ENCODE measurements at regions not wholly inside any gene's neighbourhood (a gene's known extent, or its start where the extent isn't known, plus 50 kb on each side); places are given as distances from the start of the nearest gene placed in this dataset.

- DNase-seq (ENCODE audit: extremely low spot score), result no peak
- ChIA-PET POLR2A (no interaction called here), CTCF (no interaction called here)
- no peak for TF ChIP-seq CTCF (IDR thresholded peaks at IDR 0.05; ENCODE audit: control extremely low read depth, extremely low read depth, low read depth, missing control alignments)
Observed at GRCh38 chr3:30502051-30502741, 104.2 kb upstream of the TGFBR2 start.

- TF ChIP-seq CTCF (IDR thresholded peaks at IDR 0.05; ENCODE audit: control extremely low read depth, extremely low read depth, low read depth, missing control alignments), result no peak
- CTCF ChIA-PET, result no interaction called here
- DNase-seq (ENCODE audit: extremely low spot score), result no peak
- POLR2A ChIA-PET, result no interaction called here
Observed at GRCh38 chr3:30502742-30503073, 103.7 kb upstream of the TGFBR2 start.

GRCh38 chr3:30503446-30503845 is 103.0 kb upstream of the TGFBR2 start:
- DNase-seq (ENCODE audit: extremely low spot score), result no peak
- TF ChIP-seq CTCF (IDR thresholded peaks at IDR 0.05; ENCODE audit: control extremely low read depth, extremely low read depth, low read depth, missing control alignments), result no peak
- ChIA-PET POLR2A (no interaction called here), CTCF (no interaction called here)

- no peak for DNase-seq (ENCODE audit: extremely low spot score)
- no peak for TF ChIP-seq CTCF (IDR thresholded peaks at IDR 0.05; ENCODE audit: control extremely low read depth, extremely low read depth, low read depth, missing control alignments)
- POLR2A ChIA-PET, result no interaction called here
- CTCF ChIA-PET, result interaction anchor here (0.9 kb wide), 1 partner anchor 13 kb away, joined by 3 read pairs; no protein-coding TSS in a partner anchor
Observed at GRCh38 chr3:30504939-30505338, 101.5 kb upstream of the TGFBR2 start.

GRCh38 chr3:30505866-30506520 is 100.4 kb upstream of the TGFBR2 start:
- DNase-seq (ENCODE audit: extremely low spot score), result no peak
- CTCF ChIA-PET, result no interaction called here
- TF ChIP-seq CTCF (IDR thresholded peaks at IDR 0.05; ENCODE audit: control extremely low read depth, extremely low read depth, low read depth, missing control alignments), result no peak
- POLR2A ChIA-PET, result no interaction called here

GRCh38 chr3:30508339-30508738 is 98.1 kb upstream of the TGFBR2 start:
- no peak for TF ChIP-seq CTCF (IDR thresholded peaks at IDR 0.05; ENCODE audit: control extremely low read depth, extremely low read depth, low read depth, missing control alignments)
- ChIA-PET CTCF (no interaction called here), POLR2A (no interaction called here)
- DNase-seq (ENCODE audit: extremely low spot score), result no peak

Data from GM10248 (cell line).